ENCODE measurements at regions not wholly inside any gene's neighbourhood (a gene's known extent, or its start where the extent isn't known, plus 50 kb on each side); places are given as distances from the start of the nearest gene placed in this dataset.
"Not testable (repeated sequence)": the region's sequence is repeated elsewhere in the genome, so short reads cannot be mapped to it uniquely, and the experiment has no call there.

DNA sequence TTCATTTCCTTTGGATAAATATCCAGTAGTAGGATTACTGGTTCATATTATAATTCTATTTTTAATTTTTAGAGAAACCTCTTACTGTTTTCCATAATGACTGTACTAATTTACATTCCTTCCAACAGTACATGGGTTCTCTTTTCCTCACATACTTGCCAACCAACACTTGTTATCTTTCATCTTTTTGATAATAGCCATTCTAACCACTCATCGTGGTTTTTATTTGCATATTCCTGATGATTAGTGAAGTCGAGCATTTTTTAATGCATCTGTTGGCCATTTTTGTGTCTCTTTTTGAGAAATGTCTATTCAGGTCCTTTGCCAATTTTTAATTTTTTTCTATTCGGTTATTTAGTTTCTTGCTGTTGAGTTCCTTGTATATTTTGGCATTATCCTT is 457.7 kb upstream of the PDE3A start:
- TF ChIP-seq, protein P1, sequence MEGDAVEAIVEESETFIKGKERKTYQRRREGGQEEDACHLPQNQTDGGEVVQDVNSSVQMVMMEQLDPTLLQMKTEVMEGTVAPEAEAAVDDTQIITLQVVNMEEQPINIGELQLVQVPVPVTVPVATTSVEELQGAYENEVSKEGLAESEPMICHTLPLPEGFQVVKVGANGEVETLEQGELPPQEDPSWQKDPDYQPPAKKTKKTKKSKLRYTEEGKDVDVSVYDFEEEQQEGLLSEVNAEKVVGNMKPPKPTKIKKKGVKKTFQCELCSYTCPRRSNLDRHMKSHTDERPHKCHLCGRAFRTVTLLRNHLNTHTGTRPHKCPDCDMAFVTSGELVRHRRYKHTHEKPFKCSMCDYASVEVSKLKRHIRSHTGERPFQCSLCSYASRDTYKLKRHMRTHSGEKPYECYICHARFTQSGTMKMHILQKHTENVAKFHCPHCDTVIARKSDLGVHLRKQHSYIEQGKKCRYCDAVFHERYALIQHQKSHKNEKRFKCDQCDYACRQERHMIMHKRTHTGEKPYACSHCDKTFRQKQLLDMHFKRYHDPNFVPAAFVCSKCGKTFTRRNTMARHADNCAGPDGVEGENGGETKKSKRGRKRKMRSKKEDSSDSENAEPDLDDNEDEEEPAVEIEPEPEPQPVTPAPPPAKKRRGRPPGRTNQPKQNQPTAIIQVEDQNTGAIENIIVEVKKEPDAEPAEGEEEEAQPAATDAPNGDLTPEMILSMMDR (conservative IDR thresholded peaks at IDR 0.05; ENCODE audit: control insufficient read depth, insufficient read depth, low read depth, low read length), result no peak
- no peak overlapping the region for H3K4me3 ChIP-seq (ENCODE audit: control insufficient read depth, low read depth, low read length)
- DNase-seq (ENCODE audit: low read depth), result no peak

DNA sequence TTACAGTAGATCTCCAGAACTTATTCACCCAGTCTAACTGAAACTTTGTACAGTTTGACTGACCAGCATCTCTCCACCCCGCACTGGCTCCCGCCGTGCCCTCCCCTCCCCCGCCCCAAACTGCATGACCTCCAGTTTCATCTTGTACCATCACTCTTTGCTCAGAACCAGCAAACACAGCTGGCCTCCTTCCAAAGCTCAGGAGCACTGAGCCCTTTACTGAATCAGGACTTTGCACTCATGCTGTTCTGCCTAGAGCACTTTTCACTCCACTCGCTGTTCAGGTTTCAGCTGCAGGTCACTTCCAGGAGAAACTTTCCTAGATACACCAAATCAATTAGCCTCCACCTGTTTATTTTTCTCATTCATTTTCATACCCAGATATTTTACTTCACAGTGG is 455.3 kb upstream of the PDE3A start:
- TF ChIP-seq, protein P1 (conservative IDR thresholded peaks at IDR 0.05; ENCODE audit: control insufficient read depth, insufficient read depth, low read depth, low read length), result no peak
- no peak overlapping the region for H3K4me3 ChIP-seq (ENCODE audit: control insufficient read depth, low read depth, low read length)
- no peak for DNase-seq (ENCODE audit: low read depth)

DNA sequence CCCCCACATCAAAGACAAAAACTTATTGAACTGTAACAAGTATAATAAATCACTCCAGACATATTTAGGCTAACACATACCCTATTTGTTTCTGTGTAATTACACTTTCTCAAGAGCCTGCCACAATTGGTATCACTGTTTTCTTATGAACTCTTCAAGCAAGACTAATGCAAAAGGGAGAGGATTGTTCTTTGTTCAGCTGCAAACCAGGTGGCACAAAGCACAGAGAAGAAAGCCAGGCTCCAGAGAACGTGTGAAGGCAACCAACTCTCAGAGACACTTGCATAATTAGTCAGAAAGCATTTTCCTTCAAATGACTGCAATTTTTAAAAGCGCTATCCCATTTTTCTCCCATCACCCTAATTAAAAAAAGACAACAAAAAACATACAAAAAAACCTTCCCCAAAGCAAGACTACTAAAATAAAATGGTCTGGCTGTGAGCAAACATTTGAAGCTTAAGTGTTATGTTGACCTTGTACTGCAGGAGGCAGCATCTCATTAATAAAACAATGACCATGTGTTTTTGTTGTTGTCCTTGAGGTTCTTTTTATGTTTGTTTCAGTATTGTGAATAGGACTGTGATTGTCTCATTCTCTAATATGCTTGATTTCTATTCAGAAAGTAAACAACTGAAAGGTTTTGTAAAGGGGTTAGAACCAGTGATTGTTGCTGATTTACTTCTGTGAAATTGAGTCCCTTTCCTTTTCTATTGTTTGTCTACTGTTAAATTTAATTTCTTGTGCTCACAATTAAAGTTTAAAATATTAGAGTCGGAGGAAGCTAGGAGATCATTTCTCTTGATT is 452.7 kb upstream of the PDE3A start:
- no peak overlapping the region for H3K4me3 ChIP-seq (ENCODE audit: control insufficient read depth, low read depth, low read length)
- TF ChIP-seq, protein P1 (conservative IDR thresholded peaks at IDR 0.05; ENCODE audit: control insufficient read depth, insufficient read depth, low read depth, low read length), result peak; percentile 70
- DNase-seq (ENCODE audit: low read depth), result peak; percentile 75

DNA sequence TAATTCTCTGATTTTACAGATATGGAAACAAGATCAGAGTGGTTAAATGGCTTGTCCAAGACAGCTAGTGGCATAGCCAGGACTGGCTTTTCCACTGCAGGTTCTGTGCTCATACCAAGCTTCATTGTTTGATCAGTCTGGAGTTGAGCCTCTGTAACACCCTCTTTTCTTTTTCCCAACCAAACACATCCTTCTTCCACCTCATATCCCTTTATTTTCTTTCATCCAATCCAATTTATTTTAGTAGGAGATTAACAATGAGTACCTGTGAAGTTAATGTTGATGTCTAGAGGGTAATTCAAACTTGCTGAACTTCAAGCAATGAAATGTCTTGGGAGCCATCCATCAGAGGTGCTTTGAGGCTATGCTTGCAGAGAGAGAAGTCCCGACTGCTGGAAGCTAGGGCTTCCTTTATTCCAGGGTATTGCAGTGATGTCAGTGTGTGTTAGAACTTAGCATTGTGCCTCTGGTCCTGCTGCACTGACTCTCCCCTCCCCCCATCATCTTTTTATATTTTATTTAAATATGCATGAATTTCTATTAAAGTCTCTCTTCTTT is 452.1 kb upstream of the PDE3A start:
- H3K4me3 ChIP-seq (ENCODE audit: control insufficient read depth, low read depth, low read length), result no peak overlapping the region
- DNase-seq (ENCODE audit: low read depth), result no peak
- TF ChIP-seq, protein P1 (conservative IDR thresholded peaks at IDR 0.05; ENCODE audit: control insufficient read depth, insufficient read depth, low read depth, low read length), result no peak

DNA sequence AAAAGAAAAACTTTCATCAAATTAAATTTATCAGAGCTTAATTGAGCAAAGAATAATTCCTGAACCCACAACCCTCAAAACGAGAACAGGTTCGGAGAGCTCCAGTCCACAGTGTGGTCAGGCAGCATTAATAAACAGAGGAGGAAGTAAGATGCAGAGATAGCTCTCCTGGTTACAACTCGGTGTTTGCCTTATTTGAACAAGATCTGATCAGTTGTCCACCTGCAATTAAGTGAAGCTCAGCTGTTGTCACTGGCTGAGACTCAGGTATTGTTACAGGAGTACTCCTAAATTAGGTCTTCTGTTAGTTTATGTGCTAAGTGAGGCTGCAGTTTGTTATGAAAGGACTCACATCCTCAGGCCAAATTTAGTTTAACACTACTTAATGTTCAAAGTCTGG is 451.4 kb upstream of the PDE3A start:
- H3K4me3 ChIP-seq (ENCODE audit: control insufficient read depth, low read depth, low read length), result no peak overlapping the region
- DNase-seq (ENCODE audit: low read depth), result no peak
- TF ChIP-seq, protein P1 (conservative IDR thresholded peaks at IDR 0.05; ENCODE audit: control insufficient read depth, insufficient read depth, low read depth, low read length), result no peak

DNA sequence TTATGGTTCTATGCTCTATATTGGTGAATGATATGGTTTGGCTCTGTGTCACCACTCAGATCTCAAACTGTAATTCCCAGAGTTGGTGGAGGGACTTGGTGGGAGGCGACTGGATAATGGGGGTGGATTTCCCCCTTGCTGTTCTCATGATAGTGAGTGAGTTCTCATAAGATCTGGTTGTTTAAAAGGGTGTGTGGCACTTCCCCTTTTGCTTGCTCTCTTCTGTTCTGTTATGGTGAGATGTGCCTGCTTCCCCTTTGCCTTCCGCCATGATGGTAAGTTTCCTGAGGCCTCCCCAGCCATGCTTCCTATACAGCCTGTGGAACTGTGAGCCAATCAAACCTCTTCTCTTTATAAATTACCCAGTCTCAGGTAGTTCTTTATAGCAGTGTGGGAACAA is 446.6 kb upstream of the PDE3A start:
- not testable (repeated sequence) for DNase-seq (ENCODE audit: low read depth); H3K4me3 ChIP-seq (ENCODE audit: control insufficient read depth, low read depth, low read length)

DNA sequence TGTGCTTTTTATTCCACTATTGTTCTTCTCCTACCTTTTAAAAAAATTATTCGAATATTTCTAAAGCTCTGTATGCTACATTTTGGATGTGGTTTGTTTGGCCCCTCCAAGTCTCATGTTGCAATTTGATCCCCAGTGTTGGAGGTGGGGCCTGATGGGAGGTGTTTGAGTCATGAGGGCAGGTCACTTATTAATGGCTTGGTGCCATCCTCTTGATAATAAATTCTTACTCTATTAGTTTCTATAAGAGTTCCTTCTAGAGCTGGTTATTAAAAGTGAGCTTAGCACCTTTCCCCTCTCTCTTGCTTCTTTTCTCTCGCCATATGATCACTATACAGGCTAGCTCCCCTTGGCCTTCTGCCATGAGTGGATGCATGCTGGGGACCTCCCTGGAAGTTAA is 445.6 kb upstream of the PDE3A start:
- DNase-seq (ENCODE audit: low read depth), result peak; percentile 40
- H3K4me3 ChIP-seq (ENCODE audit: control insufficient read depth, low read depth, low read length), result no peak overlapping the region
- TF ChIP-seq, protein P1 (conservative IDR thresholded peaks at IDR 0.05; ENCODE audit: control insufficient read depth, insufficient read depth, low read depth, low read length), result no peak
